GM23338 (cell line): ENCODE measurements at regions not wholly inside any gene's neighbourhood (a gene's known extent, or its start where the extent isn't known, plus 50 kb on each side); places are given as distances from the start of the nearest gene placed in this dataset.

Experiments used
- ATAC-seq: fragments of 200-7000 bp; cut with Tn5 transposase; 3 replicates; pipeline ENCODE4 v1.9.1; 2020
- DNase-seq: peaks from one replicate; pipeline ENCODE4 v3.0.0-alpha.2; 2015; ENCODE audit warnings: low spot score
- H2AFZ ChIP-seq: fragments of 200-600 bp; sonication (generic); 2 replicates; pipeline ENCODE4 v1.8.0; 2016; ENCODE audit warnings: antibody characterized with exemption, mild to moderate bottlenecking, moderate library complexity
- H3F3A ChIP-seq: fragments of 200-600 bp; sonication (generic); replicated peaks from 2 replicates; pipeline ENCODE4 v1.8.0; 2017; ENCODE audit warnings: antibody characterized with exemption, mixed run types, low read depth
- H3K27ac ChIP-seq: fragments of 200-600 bp; sonication (generic); 2 replicates; pipeline ENCODE4 v1.6.1; 2016; ENCODE audit warnings: low read depth
- H3K27me3 ChIP-seq: fragments of 200-600 bp; sonication (generic); 2 replicates; pipeline ENCODE4 v1.8.0; 2016; ENCODE audit warnings: mild to moderate bottlenecking, mixed run types, moderate library complexity; ENCODE audit not compliant: insufficient read depth
- H3K36me3 ChIP-seq: fragments of 200-600 bp; sonication (generic); 2 replicates; pipeline ENCODE4 v1.8.0; 2016; ENCODE audit warnings: mild to moderate bottlenecking; ENCODE audit not compliant: insufficient read depth
- H3K4me1 ChIP-seq: fragments of 200-600 bp; sonication (generic); 2 replicates; pipeline ENCODE4 v1.8.0; 2016; ENCODE audit warnings: mild to moderate bottlenecking, moderate library complexity; ENCODE audit not compliant: insufficient read depth
- H3K4me2 ChIP-seq: fragments of 200-600 bp; sonication (generic); 2 replicates; pipeline ENCODE4 v1.7.1; 2017; ENCODE audit warnings: mixed run types
- H3K4me3 ChIP-seq: fragments of 200-600 bp; sonication (generic); 2 replicates; pipeline ENCODE4 v1.6.1; 2016; ENCODE audit warnings: mixed run types
- H3K79me2 ChIP-seq: fragments of 200-600 bp; sonication (generic); replicated peaks from 2 replicates; pipeline ENCODE4 v1.8.0; 2017; ENCODE audit warnings: mild to moderate bottlenecking; ENCODE audit not compliant: insufficient read depth
- H3K9me2 ChIP-seq: fragments of 200-600 bp; sonication (generic); 2 replicates; pipeline ENCODE4 v1.8.0; 2017; ENCODE audit not compliant: insufficient read depth
- H4K20me1 ChIP-seq: fragments of 200-600 bp; sonication (generic); replicated peaks from 2 replicates; pipeline ENCODE4 v1.8.0; 2017; ENCODE audit warnings: mild to moderate bottlenecking; ENCODE audit not compliant: insufficient read depth
- H3K27ac Mint-ChIP-seq: 2 replicates; pipeline ENCODE4 v1.8.0; 2020; ENCODE audit warnings: inconsistent platforms, mild to moderate bottlenecking, moderate library complexity, mixed read lengths
- H3K27me3 Mint-ChIP-seq: 3 replicates; pipeline ENCODE4 v1.8.0; 2022; ENCODE audit warnings: low read depth, mild to moderate bottlenecking, moderate library complexity, mixed read lengths, inconsistent platforms; ENCODE audit not compliant: insufficient read depth, poor library complexity
- H3K36me3 Mint-ChIP-seq: 3 replicates; pipeline ENCODE4 v1.8.0; 2021; ENCODE audit warnings: low read depth, mild to moderate bottlenecking, inconsistent platforms, moderate library complexity, mixed read lengths
- H3K4me1 Mint-ChIP-seq: 3 replicates; pipeline ENCODE4 v1.8.0; 2020; ENCODE audit warnings: mild to moderate bottlenecking, inconsistent platforms, mixed read lengths
- H3K4me3 Mint-ChIP-seq: 3 replicates; pipeline ENCODE4 v1.8.0; 2021; ENCODE audit warnings: moderate library complexity, mild to moderate bottlenecking, inconsistent platforms, mixed read lengths
- H3K9me3 Mint-ChIP-seq: 3 replicates; pipeline ENCODE4 v1.8.0; 2020; ENCODE audit warnings: moderate library complexity, mild to moderate bottlenecking, inconsistent platforms, mixed read lengths
- EZH2 ChIP-seq: fragments of 200-600 bp; sonication (generic); IDR thresholded peaks from one replicate; pipeline ENCODE4 v1.8.0; 2017; ENCODE audit warnings: antibody characterized with exemption, mild to moderate bottlenecking, low read depth; ENCODE audit not compliant: unreplicated experiment
- EZH2phosphoT487 ChIP-seq: fragments of 200-600 bp; sonication (generic); IDR thresholded peaks from one replicate; pipeline ENCODE4 v1.8.1; 2018; ENCODE audit warnings: antibody characterized with exemption; ENCODE audit not compliant: unreplicated experiment
- JUNB ChIP-seq: IDR thresholded peaks from one replicate; pipeline ENCODE4 v1.6.1; 2016; ENCODE audit warnings: antibody characterized with exemption; ENCODE audit not compliant: unreplicated experiment
- NANOG ChIP-seq: IDR thresholded peaks from 2 replicates; pipeline ENCODE4 v1.6.1; 2016; ENCODE audit warnings: antibody characterized with exemption, borderline replicate concordance
- POLR2AphosphoS5 ChIP-seq: IDR thresholded peaks from 2 replicates; pipeline ENCODE4 v1.6.1; 2016; ENCODE audit warnings: antibody characterized with exemption, low read depth
- STAT1 ChIP-seq: IDR thresholded peaks from one replicate; pipeline ENCODE4 v1.6.1; 2016; ENCODE audit warnings: antibody characterized with exemption; ENCODE audit not compliant: unreplicated experiment
- ZNF331 ChIP-seq: fragments of 250-450 bp; sonication (Bioruptor Pico); IDR thresholded peaks from 2 replicates; pipeline ENCODE4 v1.5.0; 2020; ENCODE audit warnings: low read depth, mild to moderate bottlenecking, moderate library complexity
- TF ChIP-seq, protein P1 (sequence below), 2 experiments: fragments of 200-600 bp in 1 of 2; sonication (generic) in 1 of 2; conservative IDR thresholded peaks; 2 replicates each; pipeline versions ENCODE4 v1.5.1 to v1.6.1; 2016 to 2017; ENCODE audit warnings: antibody characterized with exemption in 2 of 2, low read depth in 2 of 2, mild to moderate bottlenecking in 2 of 2, moderate library complexity in 1 of 2
- TF ChIP-seq, protein P2 (sequence below): IDR thresholded peaks from 2 replicates; pipeline ENCODE4 v1.6.1; 2016; ENCODE audit warnings: antibody characterized with exemption
- TF ChIP-seq, protein P3 (sequence below): IDR thresholded peaks from one replicate; pipeline ENCODE4 v1.6.1; 2018; ENCODE audit warnings: antibody characterized with exemption; ENCODE audit not compliant: unreplicated experiment

DNA sequence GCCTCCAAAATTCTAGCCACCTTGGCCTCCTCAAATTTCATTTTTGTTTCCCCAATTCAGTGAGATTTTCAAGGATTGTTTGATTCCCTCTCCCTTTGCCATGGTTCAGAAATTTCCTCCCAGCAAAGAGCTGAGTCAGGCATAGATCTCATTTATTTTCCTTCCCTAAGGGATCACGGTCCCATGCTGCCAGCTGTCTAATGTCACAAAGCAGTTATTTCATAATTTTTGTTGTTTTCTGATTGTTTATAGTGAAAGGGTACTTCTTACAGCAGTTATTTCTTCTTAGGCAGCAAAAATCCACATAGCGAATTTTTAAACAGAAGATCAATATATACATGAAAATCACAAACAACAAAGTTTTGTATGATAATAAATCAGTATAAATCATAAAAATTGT, 470.5 kb upstream of the MAGEB18 start:
- Histone ChIP-seq H4K20me1 (no peaks in the 10 kb centered on the region), H3K79me2 (no peaks in the 10 kb centered on the region), H3K9me2 (no peaks in the 10 kb centered on the region), H3K4me1 (no peaks in the 10 kb centered on the region), H3K27ac (no peak overlapping the region), H3K27me3 (no peaks in the 10 kb centered on the region), H3F3A (no peaks in the 10 kb centered on the region), H3K36me3 (no peaks in the 10 kb centered on the region), H3K4me3 (no peak overlapping the region), H3K4me2 (no peak overlapping the region), H2AFZ (no peak overlapping the region)
- DNase-seq (no peak), ATAC-seq (no peak)
- Mint-ChIP-seq H3K27me3 (peaks cover 1% of the 10 kb centered on the region), H3K36me3 (no peaks in the 10 kb centered on the region), H3K4me3 (no peak overlapping the region), H3K4me1 (no peaks in the 10 kb centered on the region), H3K9me3 (no peaks in the 10 kb centered on the region), H3K27ac (0 out of 2 replicates have a peak overlapping the region, but pooled peaks have one; percentile 62)
- TF ChIP-seq ZNF331 (CRISPR knock-in tag) = no peak

DNA sequence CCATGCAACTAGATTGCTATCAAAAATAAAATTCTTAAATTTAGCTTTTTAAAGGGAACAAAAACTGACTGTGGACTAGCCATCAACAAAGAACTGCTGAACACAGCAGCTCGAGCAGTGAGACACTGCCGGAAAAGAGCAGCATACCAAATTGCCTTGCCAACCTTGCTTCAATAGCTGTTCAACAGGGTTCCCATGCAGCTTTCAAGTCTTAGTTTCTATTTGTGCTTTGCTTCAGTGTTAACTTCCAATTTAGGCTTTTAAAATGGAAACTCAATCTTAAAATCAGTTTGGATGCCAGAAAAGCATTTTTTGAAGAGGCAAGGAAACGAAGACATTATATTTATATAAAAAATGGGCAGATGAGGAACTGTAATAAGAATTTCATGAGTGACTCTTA, 463.4 kb upstream of the MAGEB18 start:
- no peak overlapping the region for H3K4me2 ChIP-seq
- H3K27ac ChIP-seq = no peak overlapping the region
- no peak overlapping the region for H3K27ac Mint-ChIP-seq
- H3K27me3 Mint-ChIP-seq = peaks cover 1% of the 10 kb centered on the region
- no peaks in the 10 kb centered on the region for H3K4me1 ChIP-seq
- no peaks in the 10 kb centered on the region for H3K36me3 ChIP-seq
- H3F3A ChIP-seq = no peaks in the 10 kb centered on the region
- no peak overlapping the region for H3K4me3 ChIP-seq
- H3K4me3 Mint-ChIP-seq = no peak overlapping the region
- H3K79me2 ChIP-seq = no peaks in the 10 kb centered on the region
- 0 out of 2 replicates have a peak, but pooled peaks cover 6% of the 10 kb centered on the region for H3K9me2 ChIP-seq
- H3K4me1 Mint-ChIP-seq = no peaks in the 10 kb centered on the region
- H3K27me3 ChIP-seq = no peaks in the 10 kb centered on the region
- ATAC-seq (no peak), DNase-seq (no peak)
- no peaks in the 10 kb centered on the region for H4K20me1 ChIP-seq
- TF ChIP-seq EZH2 (no peak), EZH2phosphoT487 (no peak), POLR2AphosphoS5 (no peak), STAT1 (no peak), JUNB (no peak)
- H3K9me3 Mint-ChIP-seq = no peaks in the 10 kb centered on the region
- H3K36me3 Mint-ChIP-seq = no peaks in the 10 kb centered on the region
- no peak overlapping the region for H2AFZ ChIP-seq

DNA sequence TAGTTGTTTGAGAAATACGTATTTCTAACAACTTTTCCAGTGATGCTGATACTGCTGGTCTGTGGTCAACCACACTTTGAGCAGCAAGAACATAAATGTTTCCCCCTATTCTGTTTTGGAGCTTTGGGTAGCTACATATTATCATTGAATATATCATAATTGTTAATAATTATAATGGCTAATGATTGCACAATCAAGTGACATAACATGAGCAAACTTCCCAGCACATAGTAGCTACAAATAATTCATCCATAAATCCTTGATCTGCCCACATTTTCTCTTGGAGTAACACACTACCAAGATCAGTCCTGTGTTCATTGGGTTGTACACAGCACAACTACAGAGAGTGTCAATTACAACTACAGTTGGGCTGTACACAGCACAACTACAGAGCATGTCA, 436.3 kb upstream of the MAGEB18 start:
- Mint-ChIP-seq H3K27me3 (no peaks in the 10 kb centered on the region), H3K4me1 (no peaks in the 10 kb centered on the region), H3K9me3 (peaks cover 18% of the 10 kb centered on the region), H3K4me3 (no peak overlapping the region), H3K27ac (no peak overlapping the region), H3K36me3 (peaks cover 11% of the 10 kb centered on the region; the same call in 2 of the 3 replicates)
- H3F3A ChIP-seq = no peaks in the 10 kb centered on the region
- no peaks in the 10 kb centered on the region for H3K4me1 ChIP-seq
- no peaks in the 10 kb centered on the region for H3K79me2 ChIP-seq
- no peaks in the 10 kb centered on the region for H3K27me3 ChIP-seq
- no peak overlapping the region for H2AFZ ChIP-seq
- no peak overlapping the region for H3K4me3 ChIP-seq
- H3K4me2 ChIP-seq = no peak overlapping the region
- H3K9me2 ChIP-seq = no peaks in the 10 kb centered on the region
- H3K36me3 ChIP-seq = no peaks in the 10 kb centered on the region
- H4K20me1 ChIP-seq = no peaks in the 10 kb centered on the region
- ATAC-seq (no peak), DNase-seq (no peak)
- H3K27ac ChIP-seq = no peak overlapping the region
- TF ChIP-seq NANOG = no peak
- TF ChIP-seq, protein P1, sequence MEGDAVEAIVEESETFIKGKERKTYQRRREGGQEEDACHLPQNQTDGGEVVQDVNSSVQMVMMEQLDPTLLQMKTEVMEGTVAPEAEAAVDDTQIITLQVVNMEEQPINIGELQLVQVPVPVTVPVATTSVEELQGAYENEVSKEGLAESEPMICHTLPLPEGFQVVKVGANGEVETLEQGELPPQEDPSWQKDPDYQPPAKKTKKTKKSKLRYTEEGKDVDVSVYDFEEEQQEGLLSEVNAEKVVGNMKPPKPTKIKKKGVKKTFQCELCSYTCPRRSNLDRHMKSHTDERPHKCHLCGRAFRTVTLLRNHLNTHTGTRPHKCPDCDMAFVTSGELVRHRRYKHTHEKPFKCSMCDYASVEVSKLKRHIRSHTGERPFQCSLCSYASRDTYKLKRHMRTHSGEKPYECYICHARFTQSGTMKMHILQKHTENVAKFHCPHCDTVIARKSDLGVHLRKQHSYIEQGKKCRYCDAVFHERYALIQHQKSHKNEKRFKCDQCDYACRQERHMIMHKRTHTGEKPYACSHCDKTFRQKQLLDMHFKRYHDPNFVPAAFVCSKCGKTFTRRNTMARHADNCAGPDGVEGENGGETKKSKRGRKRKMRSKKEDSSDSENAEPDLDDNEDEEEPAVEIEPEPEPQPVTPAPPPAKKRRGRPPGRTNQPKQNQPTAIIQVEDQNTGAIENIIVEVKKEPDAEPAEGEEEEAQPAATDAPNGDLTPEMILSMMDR (conservative IDR thresholded peaks at IDR 0.05; ENCODE audit: low read depth in 2 of 2) = no peak
- TF ChIP-seq, protein P2, sequence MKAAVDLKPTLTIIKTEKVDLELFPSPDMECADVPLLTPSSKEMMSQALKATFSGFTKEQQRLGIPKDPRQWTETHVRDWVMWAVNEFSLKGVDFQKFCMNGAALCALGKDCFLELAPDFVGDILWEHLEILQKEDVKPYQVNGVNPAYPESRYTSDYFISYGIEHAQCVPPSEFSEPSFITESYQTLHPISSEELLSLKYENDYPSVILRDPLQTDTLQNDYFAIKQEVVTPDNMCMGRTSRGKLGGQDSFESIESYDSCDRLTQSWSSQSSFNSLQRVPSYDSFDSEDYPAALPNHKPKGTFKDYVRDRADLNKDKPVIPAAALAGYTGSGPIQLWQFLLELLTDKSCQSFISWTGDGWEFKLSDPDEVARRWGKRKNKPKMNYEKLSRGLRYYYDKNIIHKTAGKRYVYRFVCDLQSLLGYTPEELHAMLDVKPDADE = no peak
- TF ChIP-seq, protein P3, sequence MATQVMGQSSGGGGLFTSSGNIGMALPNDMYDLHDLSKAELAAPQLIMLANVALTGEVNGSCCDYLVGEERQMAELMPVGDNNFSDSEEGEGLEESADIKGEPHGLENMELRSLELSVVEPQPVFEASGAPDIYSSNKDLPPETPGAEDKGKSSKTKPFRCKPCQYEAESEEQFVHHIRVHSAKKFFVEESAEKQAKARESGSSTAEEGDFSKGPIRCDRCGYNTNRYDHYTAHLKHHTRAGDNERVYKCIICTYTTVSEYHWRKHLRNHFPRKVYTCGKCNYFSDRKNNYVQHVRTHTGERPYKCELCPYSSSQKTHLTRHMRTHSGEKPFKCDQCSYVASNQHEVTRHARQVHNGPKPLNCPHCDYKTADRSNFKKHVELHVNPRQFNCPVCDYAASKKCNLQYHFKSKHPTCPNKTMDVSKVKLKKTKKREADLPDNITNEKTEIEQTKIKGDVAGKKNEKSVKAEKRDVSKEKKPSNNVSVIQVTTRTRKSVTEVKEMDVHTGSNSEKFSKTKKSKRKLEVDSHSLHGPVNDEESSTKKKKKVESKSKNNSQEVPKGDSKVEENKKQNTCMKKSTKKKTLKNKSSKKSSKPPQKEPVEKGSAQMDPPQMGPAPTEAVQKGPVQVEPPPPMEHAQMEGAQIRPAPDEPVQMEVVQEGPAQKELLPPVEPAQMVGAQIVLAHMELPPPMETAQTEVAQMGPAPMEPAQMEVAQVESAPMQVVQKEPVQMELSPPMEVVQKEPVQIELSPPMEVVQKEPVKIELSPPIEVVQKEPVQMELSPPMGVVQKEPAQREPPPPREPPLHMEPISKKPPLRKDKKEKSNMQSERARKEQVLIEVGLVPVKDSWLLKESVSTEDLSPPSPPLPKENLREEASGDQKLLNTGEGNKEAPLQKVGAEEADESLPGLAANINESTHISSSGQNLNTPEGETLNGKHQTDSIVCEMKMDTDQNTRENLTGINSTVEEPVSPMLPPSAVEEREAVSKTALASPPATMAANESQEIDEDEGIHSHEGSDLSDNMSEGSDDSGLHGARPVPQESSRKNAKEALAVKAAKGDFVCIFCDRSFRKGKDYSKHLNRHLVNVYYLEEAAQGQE = no peak
